SU-DHL-6 (cell line): ENCODE measurements at regions not wholly inside any gene's neighbourhood (a gene's known extent, or its start where the extent isn't known, plus 50 kb on each side); places are given as distances from the start of the nearest gene placed in this dataset.

Experiments
- H2AFZ ChIP-seq: fragments of 200-600 bp; sonication (generic); 2 replicates; pipeline ENCODE4 v1.6.1; 2014; ENCODE audit warnings: low read depth, mild to moderate bottlenecking, moderate library complexity, mixed read lengths, antibody characterized with exemption, low read length; ENCODE audit not compliant: severe bottlenecking
- H3F3A ChIP-seq: fragments of 200-600 bp; shearing (Covaris generic); 2 replicates; pipeline ENCODE4 v1.6.0; 2016; ENCODE audit warnings: antibody characterized with exemption, mild to moderate bottlenecking; ENCODE audit not compliant: insufficient read depth
- H3K27ac ChIP-seq: fragments of 200-600 bp; sonication (generic); 2 replicates; pipeline ENCODE4 v1.5.1; 2016; ENCODE audit warnings: low read depth, mild to moderate bottlenecking, low read length, moderate library complexity, mixed read lengths
- H3K27me3 ChIP-seq: fragments of 200-600 bp; sonication (generic), shearing (Covaris generic); 2 replicates; pipeline ENCODE4 v1.6.0; 2014; ENCODE audit warnings: mild to moderate bottlenecking, low read length
- H3K36me3 ChIP-seq: fragments of 200-600 bp; sonication (generic); 2 replicates; pipeline ENCODE4 v1.6.1; 2014; ENCODE audit warnings: mild to moderate bottlenecking, low read length, mixed read lengths
- H3K4me2 ChIP-seq: fragments of 300-600, 200-600 bp; shearing (Covaris generic), sonication (generic); 2 replicates; pipeline ENCODE4 v1.6.0; 2014; ENCODE audit warnings: low read length, low read depth, mild to moderate bottlenecking; ENCODE audit not compliant: poor library complexity, severe bottlenecking
- H3K4me3 ChIP-seq: fragments of 200-600 bp; sonication (generic); 2 replicates; pipeline ENCODE4 v1.5.1; 2014; ENCODE audit warnings: antibody characterized with exemption, low read length, mild to moderate bottlenecking, mixed read lengths; ENCODE audit not compliant: insufficient read depth, poor library complexity, severe bottlenecking
- H3K79me2 ChIP-seq: fragments of 200-600 bp; sonication (generic); 2 replicates; pipeline ENCODE4 v1.6.1; 2014; ENCODE audit warnings: mild to moderate bottlenecking, low read length, moderate library complexity; ENCODE audit not compliant: insufficient read depth
- H3K9ac ChIP-seq: fragments of 200-600 bp; sonication (generic); 2 replicates; pipeline ENCODE4 v1.7.0; 2014; ENCODE audit warnings: mild to moderate bottlenecking, low read length
- H3K9me2 ChIP-seq: fragments of 200-600 bp; sonication (generic); replicated peaks from 2 replicates; pipeline ENCODE4 v1.6.1; 2014; ENCODE audit warnings: low read length; ENCODE audit not compliant: insufficient read depth
- H3K9me3 ChIP-seq: fragments of 200-600 bp; sonication (generic); 2 replicates; pipeline ENCODE4 v1.6.1; 2014; ENCODE audit warnings: low read length, mixed read lengths; ENCODE audit not compliant: insufficient read depth
- H4K20me1 ChIP-seq: fragments of 200-600 bp; sonication (generic); 2 replicates; pipeline ENCODE4 v1.6.1; 2014; ENCODE audit warnings: low read depth, mild to moderate bottlenecking, antibody characterized with exemption, low read length, moderate library complexity, mixed read lengths
- CTCF ChIP-seq: fragments of 200-600 bp; sonication (generic); IDR thresholded peaks from one replicate; pipeline ENCODE4 v1.5.1; 2017; ENCODE audit warnings: antibody characterized with exemption, mild to moderate bottlenecking, low read length, moderate library complexity; ENCODE audit not compliant: insufficient read depth, poor library complexity, severe bottlenecking
- EZH2phosphoT487 ChIP-seq: fragments of 200-600 bp; sonication (generic), shearing (Covaris generic); conservative IDR thresholded peaks from 2 replicates; pipeline ENCODE4 v1.6.1; 2018; ENCODE audit warnings: mild to moderate bottlenecking, antibody characterized with exemption, low read length, moderate library complexity, mixed read lengths

DNA sequence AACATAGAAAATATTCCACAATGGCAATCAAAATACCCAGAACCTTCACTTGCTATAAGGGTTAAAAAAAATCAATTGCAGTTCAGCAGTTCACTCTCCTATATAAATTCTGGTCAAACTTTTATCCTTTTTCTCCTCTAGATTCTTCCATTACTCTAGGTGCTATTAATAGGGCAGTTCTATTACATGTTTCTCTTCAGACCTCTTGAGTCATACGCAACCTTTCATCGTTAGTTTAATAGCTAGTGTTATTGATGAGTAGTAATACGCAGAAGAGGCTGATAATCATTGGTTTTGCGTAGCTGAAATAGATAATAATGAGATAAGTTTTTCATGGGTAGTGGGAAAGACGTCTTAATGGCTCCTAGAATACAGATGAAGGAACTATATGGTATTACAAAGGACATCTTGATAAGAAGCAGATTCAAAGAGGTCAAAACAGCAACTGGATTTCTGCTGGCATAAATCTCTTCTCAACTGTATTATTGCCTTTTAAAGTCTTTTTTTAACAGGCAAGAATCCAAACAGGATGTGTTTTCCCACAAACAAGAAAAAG is 118.3 kb upstream of the STARD13 start:
- Histone ChIP-seq H4K20me1 (no peaks in the 10 kb centered on the region), H2AFZ (no peak overlapping the region), H3K27ac (no peak overlapping the region), H3K9me2 (no peaks in the 10 kb centered on the region), H3K9me3 (no peaks in the 10 kb centered on the region), H3K79me2 (no peaks in the 10 kb centered on the region), H3K4me3 (no peak overlapping the region), H3K27me3 (no peaks in the 10 kb centered on the region), H3K4me2 (no peak overlapping the region), H3K36me3 (no peaks in the 10 kb centered on the region), H3F3A (no peaks in the 10 kb centered on the region), H3K9ac (no peak overlapping the region)
- no peak for TF ChIP-seq EZH2phosphoT487
- TF ChIP-seq CTCF, result no peak

DNA sequence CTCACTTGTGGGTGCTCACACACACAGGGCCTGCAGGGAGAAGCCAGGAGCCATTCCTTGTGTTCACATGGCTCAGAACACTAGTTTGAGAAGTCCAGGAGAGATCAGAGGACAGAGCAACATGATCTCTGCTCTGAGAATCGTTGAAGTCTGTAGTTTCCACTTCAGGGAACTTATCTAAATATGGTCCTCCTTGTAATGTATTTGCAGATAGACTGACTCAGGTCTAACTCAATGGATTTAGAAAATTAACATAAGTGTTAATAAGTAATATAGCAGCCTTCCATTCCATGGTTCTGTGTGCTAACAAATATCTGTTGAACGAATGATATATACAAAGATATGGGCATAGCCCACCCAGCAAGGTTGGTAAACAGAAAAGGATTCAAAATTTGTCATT is 119.8 kb upstream of the STARD13 start:
- Histone ChIP-seq H3K27ac (no peak overlapping the region), H3K9me2 (no peaks in the 10 kb centered on the region), H3K4me2 (no peak overlapping the region), H4K20me1 (no peaks in the 10 kb centered on the region), H2AFZ (no peak overlapping the region), H3K27me3 (no peaks in the 10 kb centered on the region), H3F3A (no peaks in the 10 kb centered on the region), H3K79me2 (no peaks in the 10 kb centered on the region), H3K36me3 (no peaks in the 10 kb centered on the region), H3K4me3 (no peak overlapping the region), H3K9ac (no peak overlapping the region), H3K9me3 (no peaks in the 10 kb centered on the region)
- TF ChIP-seq EZH2phosphoT487, result no peak

DNA sequence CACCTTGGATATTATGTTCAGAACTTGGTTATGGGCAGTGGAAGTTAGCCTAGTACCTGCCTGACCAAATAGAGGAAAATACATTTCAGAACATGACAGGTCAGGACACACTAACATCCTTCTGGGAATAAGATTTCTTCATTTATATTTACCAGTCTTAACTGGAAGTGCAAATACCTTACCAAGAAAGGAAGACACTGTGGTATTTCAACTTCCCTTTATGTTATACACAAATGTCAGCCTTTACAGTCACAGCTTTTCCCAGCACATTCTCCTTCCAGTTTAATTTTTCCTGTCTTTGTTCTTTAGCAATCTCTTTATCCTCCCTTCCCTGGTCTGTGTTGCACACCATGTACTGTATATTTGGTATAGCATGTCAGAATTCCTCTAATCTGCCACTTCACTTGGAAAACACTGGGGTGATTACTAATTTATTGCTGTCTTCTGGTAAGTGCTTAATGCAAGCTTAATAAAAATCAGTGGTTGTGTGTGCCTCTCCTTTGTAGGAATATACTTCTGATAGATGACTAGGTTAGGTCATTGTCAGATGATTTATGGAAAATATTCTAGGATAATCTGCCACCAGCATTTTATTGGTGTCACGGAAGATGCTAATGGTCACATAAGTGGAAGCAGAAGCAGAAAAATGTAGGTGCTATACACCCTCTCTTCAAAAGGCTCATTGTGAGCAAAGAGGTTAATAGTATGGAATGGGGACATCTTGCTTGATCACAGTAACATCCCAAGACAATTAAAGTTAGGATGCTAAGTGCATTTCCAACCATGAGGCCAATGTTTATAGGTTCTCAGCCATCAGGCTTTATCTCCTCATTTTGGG is 124.3 kb upstream of the STARD13 start:
- Histone ChIP-seq H3F3A (no peaks in the 10 kb centered on the region), H2AFZ (no peak overlapping the region), H3K4me2 (no peak overlapping the region), H3K36me3 (no peaks in the 10 kb centered on the region), H3K79me2 (no peaks in the 10 kb centered on the region), H3K4me3 (no peak overlapping the region), H3K9me3 (no peaks in the 10 kb centered on the region), H3K9me2 (no peaks in the 10 kb centered on the region), H3K27ac (no peak overlapping the region), H3K9ac (no peak overlapping the region), H4K20me1 (no peaks in the 10 kb centered on the region), H3K27me3 (no peaks in the 10 kb centered on the region)
- TF ChIP-seq CTCF (no peak), EZH2phosphoT487 (no peak)

- H4K20me1 ChIP-seq, result no peaks in the 10 kb centered on the region
- no peak overlapping the region for H3K9ac ChIP-seq
- no peak overlapping the region for H2AFZ ChIP-seq
- no peaks in the 10 kb centered on the region for H3K36me3 ChIP-seq
- no peaks in the 10 kb centered on the region for H3K9me2 ChIP-seq
- no peaks in the 10 kb centered on the region for H3K9me3 ChIP-seq
- no peaks in the 10 kb centered on the region for H3K79me2 ChIP-seq
- TF ChIP-seq EZH2phosphoT487 (no peak), CTCF (no peak)
- no peaks in the 10 kb centered on the region for H3K27me3 ChIP-seq
- H3K27ac ChIP-seq, result no peak overlapping the region
- H3K4me3 ChIP-seq, result no peak overlapping the region
- no peak overlapping the region for H3K4me2 ChIP-seq
- H3F3A ChIP-seq, result no peaks in the 10 kb centered on the region
Measured at GRCh38 chr13:33410619-33411018, 125.1 kb upstream of the STARD13 start.
